HUES48 (cell line): ENCODE measurements at regions not wholly inside any gene's neighbourhood (a gene's known extent, or its start where the extent isn't known, plus 50 kb on each side); places are given as distances from the start of the nearest gene placed in this dataset.

Experiments used
- H3K27ac ChIP-seq: one replicate; pipeline ENCODE4 v1.7.0; 2013; ENCODE audit warnings: low read depth, low read length, inconsistent platforms
- H3K27me3 ChIP-seq: 2 replicates; pipeline ENCODE4 v1.6.1; 2013; ENCODE audit warnings: mild to moderate bottlenecking, low read length; ENCODE audit not compliant: control insufficient read depth, insufficient read depth
- H3K36me3 ChIP-seq: 2 replicates; pipeline ENCODE4 v1.6.1; 2013; ENCODE audit warnings: low read length; ENCODE audit not compliant: control insufficient read depth, insufficient read depth
- H3K4me1 ChIP-seq: 2 replicates; pipeline ENCODE4 v1.6.1; 2013; ENCODE audit warnings: mild to moderate bottlenecking, low read length; ENCODE audit not compliant: control insufficient read depth, insufficient read depth
- H3K4me3 ChIP-seq: 2 replicates; pipeline ENCODE4 v1.5.1; 2013; ENCODE audit warnings: mild to moderate bottlenecking, low read depth, low read length
- H3K9ac ChIP-seq: 2 replicates; pipeline ENCODE4 v1.6.1; 2013; ENCODE audit warnings: mild to moderate bottlenecking, low read depth, low read length, moderate library complexity
- H3K9me3 ChIP-seq: 2 replicates; pipeline ENCODE4 v1.6.1; 2013; ENCODE audit warnings: low read length; ENCODE audit not compliant: control insufficient read depth, insufficient read depth

DNA sequence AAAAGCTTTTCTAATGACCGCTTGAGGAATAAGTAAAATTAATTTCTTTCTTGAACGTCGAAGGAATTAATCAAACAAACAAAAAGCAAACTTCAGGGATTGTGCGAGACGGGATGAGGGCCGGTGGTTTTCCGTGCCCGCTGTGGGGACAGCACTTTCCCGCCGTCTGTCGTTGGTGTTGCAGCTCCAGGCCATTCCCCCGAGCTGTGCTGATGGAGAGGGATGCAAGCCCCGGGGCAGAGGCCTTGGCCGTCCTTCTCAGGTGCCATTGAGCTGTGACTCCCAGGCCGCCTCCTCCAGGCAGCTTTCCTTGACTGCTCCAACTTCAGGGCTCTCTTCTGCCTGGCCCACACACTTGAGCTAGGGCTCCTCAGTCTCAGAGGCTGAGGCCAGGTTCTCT, 109.0 kb upstream of the C14orf180 start:
- Histone ChIP-seq H3K4me1 (no peaks in the 10 kb centered on the region), H3K9me3 (no peaks in the 10 kb centered on the region), H3K27ac (no peak overlapping the region), H3K4me3 (no peak overlapping the region), H3K9ac (no peak overlapping the region), H3K36me3 (no peaks in the 10 kb centered on the region), H3K27me3 (no peaks in the 10 kb centered on the region)

DNA sequence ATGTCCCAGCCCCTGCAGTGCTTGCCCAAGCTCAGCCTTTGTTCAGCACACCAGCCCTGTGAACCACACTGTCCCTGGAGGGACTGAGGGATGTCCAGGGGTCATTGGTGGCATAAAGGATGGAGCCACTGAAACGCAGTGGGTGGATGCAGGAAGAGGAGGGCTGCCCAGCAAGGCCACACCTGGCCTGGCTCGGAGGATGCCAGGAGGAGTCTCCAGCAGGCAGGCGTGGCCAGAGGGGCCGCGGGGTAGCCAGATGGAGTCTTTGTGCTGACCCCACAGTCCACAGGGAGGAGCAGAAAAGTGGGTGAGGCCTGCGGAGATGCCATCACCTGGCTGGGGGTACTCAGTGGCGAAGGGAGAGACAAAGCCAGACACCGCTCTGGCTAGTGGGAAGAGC, 108.5 kb upstream of the C14orf180 start:
- H3K36me3 ChIP-seq: no peaks in the 10 kb centered on the region
- H3K9ac ChIP-seq: no peak overlapping the region
- H3K4me3 ChIP-seq: no peak overlapping the region
- H3K9me3 ChIP-seq: no peaks in the 10 kb centered on the region
- no peak overlapping the region for H3K27ac ChIP-seq
- H3K27me3 ChIP-seq: no peaks in the 10 kb centered on the region
- no peaks in the 10 kb centered on the region for H3K4me1 ChIP-seq

DNA sequence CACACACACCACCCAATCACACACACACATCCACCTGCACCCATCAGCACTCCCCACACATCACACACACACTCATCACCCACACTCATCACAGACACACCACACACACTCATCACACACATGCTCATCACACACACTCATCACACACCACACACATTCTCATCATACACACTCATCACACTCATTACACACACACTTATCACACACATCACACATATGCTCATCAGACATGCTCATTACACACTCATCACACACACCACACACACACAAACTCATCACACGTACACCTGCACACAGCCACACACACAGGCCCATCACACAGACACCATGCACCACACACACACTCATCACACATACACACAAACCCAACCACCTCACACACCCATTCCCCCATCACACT, 107.5 kb upstream of the C14orf180 start:
- Histone ChIP-seq H3K36me3 (no peaks in the 10 kb centered on the region), H3K27me3 (no peaks in the 10 kb centered on the region), H3K4me3 (no peak overlapping the region), H3K9ac (no peak overlapping the region), H3K4me1 (no peaks in the 10 kb centered on the region), H3K9me3 (no peaks in the 10 kb centered on the region), H3K27ac (no peak overlapping the region)

DNA sequence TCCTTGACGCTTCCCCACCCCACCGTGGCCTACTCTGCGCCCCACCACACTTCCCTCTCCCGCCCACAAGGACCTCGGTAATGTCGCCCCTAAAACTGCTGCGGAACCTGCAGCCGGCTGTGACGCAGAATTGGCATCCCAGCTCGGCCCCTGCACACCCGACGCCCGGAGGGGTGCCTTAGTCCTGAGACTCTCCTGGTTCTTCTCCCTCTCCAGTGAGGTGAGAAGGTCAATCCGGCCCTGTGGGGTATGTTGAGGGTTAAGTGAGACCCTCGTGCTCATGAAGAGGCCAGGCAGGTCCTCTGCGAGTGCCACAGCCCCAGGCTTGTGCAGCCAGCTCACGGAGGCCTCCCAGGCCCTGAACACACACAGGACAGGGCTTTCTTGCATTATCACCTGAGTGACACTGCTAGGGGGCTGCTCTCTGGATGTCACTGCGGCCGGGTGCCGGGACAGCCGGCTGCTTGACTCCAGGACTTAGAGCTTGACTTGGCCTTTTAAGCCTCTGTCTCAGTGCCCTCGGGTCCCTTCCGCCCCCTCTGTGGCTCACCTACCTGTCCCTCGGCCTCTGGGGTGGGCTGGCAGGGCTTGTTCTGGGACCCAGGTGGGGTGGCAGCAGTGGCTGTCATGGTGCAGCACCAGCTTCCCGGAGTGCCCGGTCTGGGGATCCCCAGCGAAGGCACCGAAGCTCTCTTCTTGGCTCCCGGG, 106.9 kb upstream of the C14orf180 start:
- no peaks in the 10 kb centered on the region for H3K9me3 ChIP-seq

DNA sequence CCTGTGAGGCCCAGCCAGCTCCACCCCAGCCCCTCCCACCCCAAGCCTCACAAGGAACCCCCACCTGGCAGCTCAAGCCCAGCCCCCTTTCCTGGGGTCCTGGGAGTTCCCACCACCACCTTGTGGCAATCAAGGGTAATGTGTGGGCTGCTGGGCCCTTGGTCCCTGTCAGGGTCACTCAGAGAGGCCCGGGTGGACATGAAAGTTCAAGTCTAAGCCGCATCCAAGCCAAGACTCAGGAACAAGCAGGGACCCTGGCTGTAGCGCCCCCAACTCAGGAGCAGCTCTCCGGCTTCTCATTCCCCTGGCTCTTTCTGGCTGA, 106.4 kb upstream of the C14orf180 start:
- H3K9ac ChIP-seq: no peak overlapping the region
- no peaks in the 10 kb centered on the region for H3K4me1 ChIP-seq
- H3K4me3 ChIP-seq: no peak overlapping the region
- H3K36me3 ChIP-seq: no peaks in the 10 kb centered on the region
- no peaks in the 10 kb centered on the region for H3K27me3 ChIP-seq
- H3K27ac ChIP-seq: no peak overlapping the region
- no peaks in the 10 kb centered on the region for H3K9me3 ChIP-seq

More for the DNA sequence above, 106.9 kb upstream of the C14orf180 start:
- Histone ChIP-seq H3K27me3 (no peaks in the 10 kb centered on the region), H3K36me3 (no peaks in the 10 kb centered on the region), H3K27ac (no peak overlapping the region), H3K9ac (no peak overlapping the region), H3K4me3 (no peak overlapping the region), H3K4me1 (no peaks in the 10 kb centered on the region)

DNA sequence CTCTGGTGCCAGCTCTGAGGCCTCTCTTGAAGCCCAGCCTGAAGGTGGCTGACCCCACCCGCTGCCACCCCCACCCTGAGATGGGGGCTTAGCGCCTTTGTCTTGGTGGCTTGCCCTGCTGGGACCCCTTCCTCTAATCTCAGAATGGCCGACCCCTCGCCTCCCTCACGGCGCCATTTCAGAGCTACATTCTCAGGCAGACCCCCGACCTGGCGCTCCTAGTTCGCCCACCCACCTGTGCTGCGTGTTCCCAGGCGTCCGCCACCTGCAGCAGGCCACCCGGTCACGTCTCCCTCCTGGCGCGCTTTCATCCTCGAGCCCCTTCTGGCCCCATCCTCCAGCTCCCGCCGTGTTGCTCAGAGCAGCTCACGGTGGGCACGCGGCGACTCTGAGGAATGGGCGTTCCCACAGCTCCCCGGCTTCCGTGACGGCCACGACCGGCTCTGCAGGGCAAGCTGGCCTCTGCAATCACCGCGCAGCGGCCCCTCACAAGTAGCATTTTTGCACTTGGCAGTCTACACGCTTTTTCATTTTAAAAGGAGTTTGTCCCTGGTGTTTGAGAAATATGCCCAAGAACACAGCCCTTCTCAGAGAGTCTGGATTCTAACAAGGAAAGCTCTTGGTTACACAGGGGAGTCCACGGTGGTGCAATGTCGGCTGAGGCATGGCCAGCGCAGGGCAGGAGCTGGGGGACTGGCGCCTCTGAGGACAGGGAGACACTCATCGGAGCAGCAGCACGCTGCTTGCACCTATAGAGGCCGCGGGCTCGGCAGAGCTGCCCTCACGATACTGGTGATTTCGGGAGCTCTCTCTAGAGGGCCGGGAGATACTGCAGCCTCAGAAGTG, 105.7 kb upstream of the C14orf180 start:
- no peaks in the 10 kb centered on the region for H3K9me3 ChIP-seq
- H3K4me1 ChIP-seq: no peaks in the 10 kb centered on the region
- no peaks in the 10 kb centered on the region for H3K27me3 ChIP-seq
- no peak overlapping the region for H3K27ac ChIP-seq
- no peaks in the 10 kb centered on the region for H3K36me3 ChIP-seq
- H3K4me3 ChIP-seq: no peak overlapping the region
- no peak overlapping the region for H3K9ac ChIP-seq

DNA sequence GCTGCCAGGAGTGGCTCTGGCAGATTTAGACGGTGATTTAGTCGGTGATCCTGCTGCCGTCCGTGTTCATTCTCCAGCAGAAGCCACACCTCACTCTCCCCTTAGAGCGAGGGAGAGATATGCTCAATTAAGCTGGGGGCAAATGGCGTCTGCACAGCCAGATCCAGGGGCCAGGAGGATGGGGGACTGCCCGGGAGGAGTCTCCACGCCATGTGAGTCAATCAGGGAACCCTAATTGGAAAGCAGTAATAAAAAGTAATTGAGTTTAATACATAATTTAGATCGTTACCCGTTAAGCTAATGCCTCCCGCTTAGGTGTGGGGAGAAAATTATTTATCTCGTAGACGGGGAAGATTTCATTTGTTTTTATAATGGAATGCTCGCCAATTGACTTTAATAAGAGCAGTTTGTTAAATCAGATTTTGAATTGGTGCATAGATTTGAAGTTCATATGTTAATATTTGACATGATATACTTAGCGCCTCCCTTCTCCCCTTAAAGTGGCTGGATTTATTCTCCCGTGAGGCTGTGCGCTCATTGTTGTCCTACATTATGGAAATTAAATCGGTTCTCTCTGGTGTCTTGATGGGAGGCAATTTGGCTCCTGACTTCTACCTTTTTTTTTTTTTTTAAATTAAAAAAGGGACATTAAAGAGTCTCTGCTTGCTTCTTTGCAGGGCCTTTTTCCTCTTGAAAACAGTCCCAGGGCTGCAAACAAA, 104.9 kb upstream of the C14orf180 start:
- Histone ChIP-seq H3K27me3 (no peaks in the 10 kb centered on the region), H3K4me1 (no peaks in the 10 kb centered on the region), H3K9ac (no peak overlapping the region), H3K36me3 (no peaks in the 10 kb centered on the region), H3K27ac (no peak overlapping the region), H3K4me3 (no peak overlapping the region), H3K9me3 (no peaks in the 10 kb centered on the region)

- Histone ChIP-seq H3K36me3 (no peaks in the 10 kb centered on the region), H3K27ac (no peak overlapping the region), H3K27me3 (no peaks in the 10 kb centered on the region), H3K9ac (no peak overlapping the region), H3K9me3 (no peaks in the 10 kb centered on the region), H3K4me3 (no peak overlapping the region), H3K4me1 (no peaks in the 10 kb centered on the region)
Observed at GRCh38 chr14:104475256-104475655, 104.3 kb upstream of the C14orf180 start.

GRCh38 chr14:104475802-104476201, 103.8 kb upstream of the C14orf180 start:
- H3K4me1 ChIP-seq: no peaks in the 10 kb centered on the region
- H3K27me3 ChIP-seq: no peaks in the 10 kb centered on the region
- H3K9ac ChIP-seq: no peak overlapping the region
- no peak overlapping the region for H3K27ac ChIP-seq
- no peaks in the 10 kb centered on the region for H3K9me3 ChIP-seq
- no peaks in the 10 kb centered on the region for H3K36me3 ChIP-seq
- H3K4me3 ChIP-seq: no peak overlapping the region

GRCh38 chr14:104476437-104476836, 103.1 kb upstream of the C14orf180 start:
- Histone ChIP-seq H3K36me3 (no peaks in the 10 kb centered on the region), H3K9me3 (peaks cover 4% of the 10 kb centered on the region; the same call in 1 of the 2 replicates), H3K9ac (no peak overlapping the region), H3K4me1 (no peaks in the 10 kb centered on the region), H3K27me3 (no peaks in the 10 kb centered on the region), H3K4me3 (no peak overlapping the region), H3K27ac (no peak overlapping the region)

DNA sequence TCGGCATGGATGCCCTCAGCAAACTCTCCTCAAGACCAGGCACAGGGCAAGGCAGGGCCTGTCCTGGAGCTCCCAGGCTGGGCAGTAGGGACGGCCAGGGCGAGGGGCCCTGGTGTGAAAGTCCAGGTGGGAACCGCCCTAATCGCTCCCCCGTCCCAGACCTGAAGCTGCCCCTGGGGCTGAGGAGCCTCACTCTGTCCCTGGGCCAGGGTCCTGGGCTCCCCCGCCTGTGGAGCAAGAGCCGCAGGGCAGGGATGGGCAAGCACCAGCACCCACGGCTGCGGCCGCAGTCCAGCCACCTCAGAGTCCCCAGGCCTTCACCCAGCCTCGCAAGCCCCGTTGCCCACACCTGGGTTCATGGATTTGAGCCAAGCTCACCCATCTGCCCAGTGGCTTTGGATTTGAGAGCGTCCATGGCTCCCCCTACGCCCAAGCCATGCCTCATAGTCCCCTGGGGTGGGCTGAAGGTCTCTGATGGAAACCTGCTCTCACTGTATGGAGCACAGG, 102.4 kb upstream of the C14orf180 start:
- Histone ChIP-seq H3K27ac (no peak overlapping the region), H3K9me3 (peaks cover 9% of the 10 kb centered on the region; the same call in 1 of the 2 replicates), H3K9ac (no peak overlapping the region), H3K27me3 (no peaks in the 10 kb centered on the region), H3K36me3 (no peaks in the 10 kb centered on the region), H3K4me3 (no peak overlapping the region), H3K4me1 (no peaks in the 10 kb centered on the region)
